VCaP (cell line): ENCODE measurements at regions not wholly inside any gene's neighbourhood (a gene's known extent, or its start where the extent isn't known, plus 50 kb on each side); places are given as distances from the start of the nearest gene placed in this dataset.
"Not testable (repeated sequence)": the region's sequence is repeated elsewhere in the genome, so short reads cannot be mapped to it uniquely, and the experiment has no call there.

Source experiments
- H3K27ac ChIP-seq: fragments of 450-650 bp; 2 replicates; pipeline ENCODE4 v1.5.1; 2017
- TF ChIP-seq, protein P1 (sequence below): fragments of 450-650 bp; conservative IDR thresholded peaks from 2 replicates; pipeline ENCODE4 v1.5.1; 2017; ENCODE audit warnings: mild to moderate bottlenecking, moderate library complexity

DNA sequence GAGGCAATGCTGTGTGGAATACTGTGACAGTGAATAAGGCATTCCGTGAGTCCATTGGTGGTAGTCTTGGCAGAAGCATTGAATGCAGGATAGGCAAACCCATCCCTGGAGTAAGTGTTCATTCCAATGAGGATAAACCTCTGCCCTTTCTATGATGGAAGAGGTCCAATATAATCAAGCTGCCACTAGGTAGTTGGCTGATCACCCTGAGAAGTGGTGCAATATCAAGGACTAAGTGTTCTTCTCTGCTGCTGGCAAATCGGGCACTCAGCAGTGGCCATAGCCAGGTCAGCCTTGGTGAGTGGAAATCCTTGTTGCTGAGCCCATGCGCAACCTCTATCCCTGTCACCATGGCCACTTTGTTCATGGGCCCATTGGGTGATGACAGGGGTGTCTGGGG is 70.1 kb downstream of the FBXO4 start:
- TF ChIP-seq, protein P1, sequence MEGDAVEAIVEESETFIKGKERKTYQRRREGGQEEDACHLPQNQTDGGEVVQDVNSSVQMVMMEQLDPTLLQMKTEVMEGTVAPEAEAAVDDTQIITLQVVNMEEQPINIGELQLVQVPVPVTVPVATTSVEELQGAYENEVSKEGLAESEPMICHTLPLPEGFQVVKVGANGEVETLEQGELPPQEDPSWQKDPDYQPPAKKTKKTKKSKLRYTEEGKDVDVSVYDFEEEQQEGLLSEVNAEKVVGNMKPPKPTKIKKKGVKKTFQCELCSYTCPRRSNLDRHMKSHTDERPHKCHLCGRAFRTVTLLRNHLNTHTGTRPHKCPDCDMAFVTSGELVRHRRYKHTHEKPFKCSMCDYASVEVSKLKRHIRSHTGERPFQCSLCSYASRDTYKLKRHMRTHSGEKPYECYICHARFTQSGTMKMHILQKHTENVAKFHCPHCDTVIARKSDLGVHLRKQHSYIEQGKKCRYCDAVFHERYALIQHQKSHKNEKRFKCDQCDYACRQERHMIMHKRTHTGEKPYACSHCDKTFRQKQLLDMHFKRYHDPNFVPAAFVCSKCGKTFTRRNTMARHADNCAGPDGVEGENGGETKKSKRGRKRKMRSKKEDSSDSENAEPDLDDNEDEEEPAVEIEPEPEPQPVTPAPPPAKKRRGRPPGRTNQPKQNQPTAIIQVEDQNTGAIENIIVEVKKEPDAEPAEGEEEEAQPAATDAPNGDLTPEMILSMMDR = no peak
- no peak overlapping the region for H3K27ac ChIP-seq

DNA sequence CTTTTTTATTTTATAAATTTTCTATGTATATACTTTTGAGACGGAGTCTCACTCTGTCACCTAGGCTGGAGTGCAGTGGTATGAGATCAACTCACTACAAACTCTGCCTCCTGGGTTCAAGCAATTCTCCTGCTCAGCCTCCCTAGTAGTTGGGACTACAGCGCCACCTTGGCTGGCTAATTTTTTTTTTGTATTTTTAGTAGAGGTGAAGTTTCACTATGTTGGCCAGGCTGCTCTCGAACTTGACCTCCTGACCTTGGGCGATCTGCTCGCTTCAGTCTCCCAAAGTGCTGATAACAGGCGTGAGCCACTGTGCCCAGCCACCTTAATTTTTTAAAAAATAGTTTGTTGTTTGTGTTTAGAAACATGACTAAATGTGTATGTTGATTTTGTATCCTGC is 76.6 kb downstream of the FBXO4 start:
- TF ChIP-seq, protein P1 = no peak

DNA sequence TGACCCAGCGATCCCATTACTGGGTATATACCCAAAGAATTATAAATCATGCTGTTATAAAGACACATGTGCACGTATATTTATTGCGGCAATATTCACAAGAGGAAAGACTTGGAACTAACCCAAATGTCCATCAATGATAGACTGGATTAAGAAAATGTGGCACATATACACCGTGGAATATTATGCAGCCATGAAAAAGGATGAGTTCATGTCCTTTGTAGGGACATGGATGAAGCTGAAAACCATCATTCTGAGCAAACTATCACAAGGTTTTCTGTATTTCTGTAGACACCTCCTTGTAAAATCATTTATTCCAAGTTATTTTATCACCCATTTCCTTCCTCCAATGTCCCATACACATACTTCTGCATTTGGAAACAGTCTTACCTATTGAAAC is 78.8 kb downstream of the FBXO4 start:
- not testable (repeated sequence) for H3K27ac ChIP-seq

More for the DNA sequence above, 76.6 kb downstream of the FBXO4 start:
- no peak overlapping the region for H3K27ac ChIP-seq

DNA sequence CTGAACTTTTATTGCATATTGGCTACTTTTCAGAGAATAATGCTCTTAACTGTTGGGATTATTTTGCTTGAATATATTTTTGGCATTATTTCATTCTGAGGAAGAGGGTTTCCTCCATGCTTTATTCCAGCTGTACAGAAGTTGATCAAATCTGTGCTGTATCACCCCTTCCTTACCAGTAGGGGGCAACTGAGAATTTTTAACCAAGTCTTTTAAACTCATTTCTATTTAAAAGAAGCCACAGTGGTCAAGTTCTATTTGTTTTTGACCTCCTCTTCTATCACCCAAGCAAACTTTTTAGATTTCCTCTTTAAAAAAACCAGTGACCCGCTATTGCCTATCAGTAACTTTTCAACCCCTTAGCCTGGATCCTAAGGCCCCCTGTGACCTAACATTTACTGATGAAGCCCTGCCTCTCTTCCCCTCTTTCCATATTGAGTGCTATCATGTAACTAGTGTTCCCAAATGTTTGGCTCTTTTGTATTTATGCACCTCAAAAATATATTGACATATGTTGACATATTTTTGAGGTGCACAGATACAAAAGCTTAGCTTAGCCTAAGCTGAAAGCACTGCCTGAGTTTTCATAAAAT is 80.6 kb downstream of the FBXO4 start:
- H3K27ac ChIP-seq = no peak overlapping the region
- TF ChIP-seq, protein P1 = peak; percentile 86

DNA sequence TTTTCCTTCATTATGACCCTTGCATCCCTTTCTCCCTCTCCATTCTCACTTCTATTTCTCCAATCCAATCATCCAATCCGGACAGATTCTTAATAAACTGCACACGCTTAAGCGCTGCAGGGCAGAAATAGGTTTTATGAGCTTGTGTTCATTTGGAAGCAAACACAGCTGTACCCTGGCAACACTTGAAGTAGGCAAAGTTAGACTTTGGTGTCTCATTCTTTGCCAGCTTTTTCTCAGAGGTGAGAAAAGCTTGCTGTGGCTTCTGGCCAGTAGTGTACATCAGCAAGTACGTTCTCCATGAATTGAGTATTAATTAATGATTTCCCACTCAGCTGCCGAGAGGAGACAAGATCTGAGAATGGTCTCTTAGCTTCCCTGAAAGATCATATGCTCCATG is 88.5 kb downstream of the FBXO4 start:
- TF ChIP-seq, protein P1 = no peak
- peak overlapping the region; percentile 50; the same call in 1 of the 2 replicates for H3K27ac ChIP-seq

DNA sequence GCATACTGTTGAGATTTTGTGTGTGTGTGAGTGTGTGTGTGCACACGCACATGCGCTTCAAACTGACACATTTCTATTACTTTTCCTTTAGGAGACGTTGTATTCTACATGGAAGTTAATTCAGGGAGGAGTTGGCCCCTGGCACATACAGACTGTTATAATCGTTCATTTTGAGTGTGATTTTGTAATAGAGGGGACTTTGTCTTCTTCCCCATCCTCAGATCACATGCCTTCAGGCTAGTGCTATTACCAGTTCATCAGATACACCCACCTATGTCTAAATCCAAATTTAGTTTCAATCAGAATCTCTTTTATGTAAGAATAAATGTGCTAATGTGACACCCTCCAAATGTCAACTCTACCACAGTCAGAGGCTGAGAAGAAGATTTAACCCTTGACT is 90.2 kb downstream of the FBXO4 start:
- no peak overlapping the region for H3K27ac ChIP-seq
- TF ChIP-seq, protein P1 = no peak

DNA sequence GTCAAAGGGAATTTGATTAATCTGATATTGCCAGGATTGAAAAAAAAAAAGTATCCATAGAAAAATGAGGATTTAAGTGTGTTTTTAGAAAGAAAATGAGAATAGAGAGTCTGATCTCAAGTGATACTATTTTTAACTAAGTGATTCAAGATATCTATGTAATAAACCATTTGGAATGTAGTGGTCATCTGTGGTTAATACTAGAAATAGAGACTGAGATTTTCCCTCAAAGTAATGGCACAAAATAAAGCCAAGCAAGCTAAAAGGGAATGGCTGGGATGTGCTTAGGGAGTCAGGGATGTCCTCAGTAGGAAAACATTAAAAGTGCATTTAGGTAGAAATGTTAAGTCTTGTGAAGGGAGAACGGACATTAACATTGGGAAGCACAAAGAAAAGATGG is 90.6 kb downstream of the FBXO4 start:
- H3K27ac ChIP-seq = no peak overlapping the region
- TF ChIP-seq, protein P1 = no peak

DNA sequence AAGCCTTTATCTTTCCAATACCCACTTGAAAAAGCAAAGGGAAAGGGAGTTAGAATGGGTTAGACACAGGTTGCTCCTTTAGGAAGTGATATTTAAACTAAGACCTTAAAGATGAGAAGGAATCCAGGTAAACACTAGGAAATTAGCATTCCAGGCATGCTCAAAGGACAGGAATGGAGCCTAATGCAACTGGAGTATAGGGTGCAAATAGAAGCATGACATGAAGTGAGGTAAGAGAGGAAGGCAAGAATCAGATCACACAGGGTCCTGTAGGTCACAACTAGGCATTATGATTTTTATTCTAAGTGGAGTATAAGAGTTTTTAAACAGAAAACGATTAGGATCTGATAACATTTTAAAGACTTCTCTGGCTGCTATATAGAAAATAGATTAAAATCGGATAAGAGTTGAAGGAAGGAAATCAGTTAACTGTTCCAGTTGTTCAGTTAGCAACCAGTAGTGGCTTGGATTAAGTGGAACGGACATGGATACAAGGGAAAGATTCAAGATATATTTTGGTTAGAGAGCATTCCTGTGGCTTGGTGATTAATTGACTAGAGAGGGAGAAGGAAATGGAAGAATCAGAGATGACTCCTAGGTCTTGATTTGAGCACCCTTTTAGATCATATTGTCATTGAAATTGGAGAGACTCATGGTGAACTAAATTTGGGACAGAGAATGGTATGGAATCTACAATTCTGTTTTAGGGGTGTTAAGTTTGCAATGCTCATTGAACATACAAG is 95.9 kb downstream of the FBXO4 start:
- no peak overlapping the region for H3K27ac ChIP-seq
- TF ChIP-seq, protein P1 = no peak
